ENCODE measurements at regions not wholly inside any gene's neighbourhood (a gene's known extent, or its start where the extent isn't known, plus 50 kb on each side); places are given as distances from the start of the nearest gene placed in this dataset.
A peak's percentile ranks its signal among the peaks of the same experiment; 100 is the strongest.

DNA sequence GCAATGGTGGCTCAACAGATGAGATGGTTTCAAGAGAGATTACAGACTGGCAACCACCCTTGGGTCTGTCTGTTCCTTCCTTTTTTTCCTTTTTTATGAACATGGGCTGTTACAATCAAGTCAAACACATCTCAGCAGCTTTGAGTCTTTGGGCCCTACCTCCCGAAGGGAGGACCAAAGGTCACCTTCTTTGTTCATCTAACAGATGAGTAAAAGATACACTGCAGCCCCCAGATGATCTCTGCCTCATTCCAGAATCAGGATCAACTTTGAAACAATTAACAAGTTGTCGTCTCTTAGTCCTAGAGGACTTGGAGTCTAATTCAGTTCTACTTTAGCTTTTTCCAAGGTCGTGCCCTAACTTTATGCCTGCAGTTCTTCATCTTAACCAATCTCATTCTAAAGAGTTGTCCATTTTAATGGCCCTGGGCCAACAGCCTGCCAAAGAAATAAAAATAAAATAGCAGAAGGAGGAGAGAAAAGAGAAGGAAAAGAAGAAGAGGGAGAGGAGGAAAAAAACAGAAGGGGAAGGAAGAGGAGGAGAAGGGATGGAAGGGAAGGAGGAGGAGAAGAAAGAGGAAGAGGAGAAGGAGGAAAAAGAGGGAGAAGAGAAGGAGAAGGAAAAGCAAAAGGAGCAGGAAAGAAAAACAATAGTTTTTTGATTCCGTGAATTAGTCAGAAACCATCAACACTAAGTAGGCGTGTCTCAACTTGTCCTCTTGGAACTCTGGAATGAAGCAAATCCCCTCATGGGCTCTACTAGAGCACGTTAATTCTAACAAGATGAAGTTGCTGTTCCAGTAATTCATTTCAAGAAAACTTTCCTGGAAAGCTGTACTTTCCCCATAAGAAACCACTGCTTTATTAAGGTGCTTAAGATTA is 281.2 kb downstream of the FOXO1 start:
- no peak for DNase-seq (ENCODE audit: low read depth, low spot score)

DNA sequence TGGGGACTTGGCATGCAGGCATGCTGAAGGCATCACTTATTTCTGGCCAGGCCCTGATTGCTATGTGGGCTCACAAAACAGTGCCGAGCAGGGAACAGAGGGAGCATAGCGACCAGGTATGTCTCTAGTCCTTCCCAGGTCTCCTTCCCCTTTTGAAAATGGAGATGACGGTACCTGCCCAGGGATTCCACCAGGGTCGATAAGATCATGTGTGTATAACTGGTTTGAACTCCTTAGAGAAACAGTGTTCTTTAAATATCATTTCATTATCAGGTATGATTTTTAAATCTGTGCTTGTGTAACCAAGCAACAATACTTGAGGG is 280.6 kb downstream of the FOXO1 start:
- no peak for DNase-seq (ENCODE audit: low read depth, low spot score)

DNA sequence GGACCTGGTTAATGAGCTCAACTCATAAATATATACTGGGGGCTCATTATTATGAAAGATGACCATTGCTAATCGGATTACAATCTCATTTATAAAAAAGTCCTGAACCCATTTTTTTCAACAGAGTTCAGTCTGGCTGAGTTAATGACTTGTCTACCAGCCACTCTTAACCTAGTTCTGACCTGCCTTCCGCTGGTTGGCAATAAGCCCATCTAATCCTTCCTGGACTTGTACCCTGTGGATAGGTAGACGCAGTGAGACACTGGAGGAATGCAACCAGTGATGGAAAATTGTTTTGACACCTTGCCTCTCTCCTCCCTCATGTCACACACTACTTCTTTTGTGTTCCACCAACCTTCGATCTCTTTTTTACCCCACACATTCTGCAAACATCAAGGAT is 279.9 kb downstream of the FOXO1 start:
- no peak for DNase-seq (ENCODE audit: low read depth, low spot score)

DNA sequence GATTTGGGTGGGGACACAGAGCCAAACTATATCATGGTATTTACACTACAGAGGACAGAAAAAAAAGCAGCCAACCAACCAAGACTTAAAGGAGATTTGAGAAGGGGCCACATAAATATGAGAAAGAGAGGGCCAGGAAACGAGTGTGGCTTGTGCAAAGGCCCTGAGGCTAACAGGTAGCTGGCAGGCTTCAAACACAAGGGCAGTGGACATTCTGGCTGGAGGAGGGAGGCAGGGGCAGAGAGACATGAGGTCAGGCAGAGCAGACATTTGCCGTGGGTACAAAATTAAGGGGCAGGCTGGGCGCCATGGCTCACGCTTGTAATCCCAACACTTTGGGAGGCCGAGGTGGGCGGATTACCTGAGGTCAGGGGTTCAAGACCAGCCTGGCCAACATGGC is 278.7 kb downstream of the FOXO1 start:
- DNase-seq (ENCODE audit: low read depth, low spot score) = no peak

DNA sequence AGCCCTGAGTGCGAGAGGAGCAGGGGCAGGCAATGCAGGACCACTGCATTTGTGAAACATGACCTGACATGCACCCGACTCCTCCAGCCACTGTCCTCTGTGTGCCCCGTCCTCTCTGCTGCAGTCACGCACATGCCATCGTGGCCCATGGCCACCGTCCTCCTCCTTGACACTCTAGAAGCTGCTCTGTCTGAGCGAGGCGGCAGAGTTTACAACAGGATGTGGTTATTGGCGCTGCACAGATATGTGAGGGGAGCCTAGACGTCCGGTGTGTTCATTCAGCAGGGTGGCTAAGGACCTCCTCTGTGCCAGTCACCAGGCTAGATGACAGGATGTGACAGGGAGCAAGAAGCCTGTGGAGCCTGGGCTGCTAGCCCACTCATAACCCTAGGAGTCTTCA is 277.8 kb downstream of the FOXO1 start:
- DNase-seq (ENCODE audit: low read depth, low spot score) = peak; percentile 62

DNA sequence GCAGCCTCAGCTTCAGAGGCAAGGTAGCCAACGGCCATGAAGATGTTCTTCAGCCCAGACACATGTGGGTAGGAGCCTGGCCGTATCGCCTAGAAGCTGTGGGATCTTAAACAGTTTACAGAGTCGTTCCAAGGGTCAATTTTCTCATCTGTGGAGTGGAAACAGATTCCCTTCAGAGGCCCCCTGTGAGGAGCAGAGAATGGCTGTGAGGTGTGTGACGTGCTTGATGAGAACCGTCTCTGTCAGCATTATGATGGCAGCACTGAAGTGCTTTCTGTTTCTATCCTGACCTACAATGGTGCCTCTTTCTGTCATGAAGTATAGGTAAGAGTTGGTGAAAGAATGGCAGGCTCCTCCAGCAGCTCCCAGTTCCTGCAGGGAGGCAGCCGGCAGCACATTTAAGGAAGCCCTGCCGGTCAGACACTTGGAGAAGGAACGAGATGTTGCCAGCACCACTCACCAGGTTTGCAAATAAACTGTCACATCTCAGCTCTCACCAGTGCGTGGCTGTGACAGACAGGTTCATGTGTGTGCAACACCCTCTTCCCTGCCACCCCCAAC is 277.3 kb downstream of the FOXO1 start:
- peak; percentile 31 for DNase-seq (ENCODE audit: low read depth, low spot score)

DNA sequence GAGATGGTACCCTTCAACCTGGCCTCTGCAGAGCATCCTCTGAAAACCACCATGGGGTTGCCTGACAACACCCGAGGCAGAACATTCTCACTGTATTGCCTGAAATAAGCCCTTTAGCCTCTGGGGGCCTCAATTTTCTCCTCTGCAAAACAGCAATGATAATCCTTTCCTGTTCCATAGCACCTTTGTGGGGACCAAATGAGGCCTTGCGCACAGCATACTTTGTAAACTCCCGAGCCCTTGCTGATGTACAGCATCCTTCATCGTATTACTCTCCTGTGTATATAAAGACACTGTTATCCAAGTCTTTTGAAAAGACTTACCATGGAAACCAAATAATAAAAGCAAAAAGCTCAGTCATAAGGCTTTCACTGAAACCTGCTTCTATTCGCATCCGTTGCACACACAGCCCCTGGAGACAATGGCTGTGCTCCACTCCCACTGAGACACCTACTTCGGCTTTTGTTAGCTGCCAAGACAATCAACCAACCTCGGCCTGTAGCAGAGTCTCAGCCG is 276.0 kb downstream of the FOXO1 start:
- no peak for DNase-seq (ENCODE audit: low read depth, low spot score)

DNA sequence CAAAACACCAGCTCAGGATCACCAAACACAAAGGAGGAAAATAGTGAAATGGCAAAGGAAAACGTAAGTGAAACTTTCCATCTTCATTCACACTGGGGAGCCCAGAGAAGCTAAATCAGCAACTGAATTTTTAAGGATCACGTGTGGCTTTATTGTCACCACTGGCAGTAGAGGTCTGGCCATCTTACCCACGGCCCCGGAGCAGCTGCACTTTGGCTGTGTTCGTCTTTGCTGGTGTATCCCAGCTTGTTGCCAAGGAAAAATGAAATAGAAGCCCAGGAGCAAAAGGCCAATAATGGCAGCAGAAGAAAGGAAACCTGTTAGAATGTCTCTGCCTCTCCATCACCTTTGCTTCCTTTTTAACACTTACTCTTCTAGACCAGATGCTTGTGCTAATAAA is 274.7 kb downstream of the FOXO1 start:
- no peak for DNase-seq (ENCODE audit: low read depth, low spot score)

DNA sequence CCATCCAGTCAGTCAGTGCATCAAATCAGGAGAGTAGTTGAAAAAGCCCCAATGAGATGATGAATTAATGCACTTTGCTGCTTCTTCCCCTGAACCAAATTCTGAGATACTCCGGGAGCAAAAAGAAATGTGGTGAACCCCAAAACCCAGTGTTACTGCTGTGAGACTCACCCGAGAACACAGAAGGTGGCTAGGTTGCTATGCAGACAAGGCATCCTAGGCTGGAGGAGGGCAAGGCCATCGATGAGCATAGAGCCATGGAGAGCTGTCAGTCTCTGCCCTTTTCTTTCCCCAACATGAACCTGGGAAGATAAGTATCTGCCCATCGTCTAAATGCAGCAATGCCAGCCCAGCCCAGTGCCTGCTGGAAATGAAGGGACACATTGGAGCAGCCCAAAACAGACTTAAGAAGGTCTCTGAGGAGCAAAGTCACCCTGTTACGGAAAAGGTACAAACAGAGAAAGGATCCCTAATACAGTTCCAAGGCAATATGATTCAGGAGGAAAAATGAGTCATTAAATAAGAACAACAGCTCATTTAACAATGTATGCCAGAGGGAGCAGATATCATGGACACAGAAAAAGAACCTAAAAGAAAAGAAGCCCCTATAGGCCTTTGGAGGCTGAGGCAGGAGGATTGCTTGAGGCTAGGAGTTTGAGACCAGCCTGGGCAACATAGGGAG is 272.0 kb downstream of the FOXO1 start:
- no peak for DNase-seq (ENCODE audit: low read depth, low spot score)

DNA sequence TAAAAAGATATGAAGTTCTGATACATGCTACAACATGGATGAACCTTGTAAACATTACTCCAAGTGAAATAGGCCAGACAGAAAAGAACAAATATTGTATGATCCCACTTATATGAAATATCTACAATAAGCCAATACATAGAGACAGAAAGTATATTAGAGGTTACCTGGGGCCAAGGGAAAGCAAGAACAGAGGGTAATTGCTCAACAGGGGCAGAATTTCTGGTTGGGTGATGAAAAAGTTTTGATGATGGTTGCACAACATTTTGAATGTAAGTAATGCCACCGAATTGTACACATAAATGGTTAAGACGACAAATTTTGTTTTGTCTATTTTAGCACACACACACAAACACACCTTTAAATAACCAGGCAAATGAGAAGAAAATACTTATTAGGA is 268.4 kb downstream of the FOXO1 start:
- no peak for DNase-seq (ENCODE audit: low read depth, low spot score)

DNA sequence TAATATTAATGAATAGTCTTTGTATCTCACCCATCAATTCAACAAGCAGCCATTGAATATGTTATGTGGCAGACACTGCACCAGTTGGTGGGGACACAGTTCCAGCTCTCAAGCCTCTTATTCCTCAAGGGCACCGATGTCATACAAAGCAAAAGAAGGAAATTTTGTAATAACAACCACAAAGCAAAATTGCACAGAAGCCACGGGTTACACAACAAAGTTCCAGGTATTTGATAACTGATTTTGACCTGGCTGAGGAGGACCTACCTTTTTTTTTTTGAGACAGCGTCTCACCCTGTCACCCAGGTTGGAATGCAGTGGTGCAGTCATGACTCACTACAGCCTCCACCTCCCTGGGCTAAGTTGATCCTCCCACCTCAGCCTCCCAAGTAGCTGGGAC is 266.7 kb downstream of the FOXO1 start:
- no peak for DNase-seq (ENCODE audit: low read depth, low spot score)

DNA sequence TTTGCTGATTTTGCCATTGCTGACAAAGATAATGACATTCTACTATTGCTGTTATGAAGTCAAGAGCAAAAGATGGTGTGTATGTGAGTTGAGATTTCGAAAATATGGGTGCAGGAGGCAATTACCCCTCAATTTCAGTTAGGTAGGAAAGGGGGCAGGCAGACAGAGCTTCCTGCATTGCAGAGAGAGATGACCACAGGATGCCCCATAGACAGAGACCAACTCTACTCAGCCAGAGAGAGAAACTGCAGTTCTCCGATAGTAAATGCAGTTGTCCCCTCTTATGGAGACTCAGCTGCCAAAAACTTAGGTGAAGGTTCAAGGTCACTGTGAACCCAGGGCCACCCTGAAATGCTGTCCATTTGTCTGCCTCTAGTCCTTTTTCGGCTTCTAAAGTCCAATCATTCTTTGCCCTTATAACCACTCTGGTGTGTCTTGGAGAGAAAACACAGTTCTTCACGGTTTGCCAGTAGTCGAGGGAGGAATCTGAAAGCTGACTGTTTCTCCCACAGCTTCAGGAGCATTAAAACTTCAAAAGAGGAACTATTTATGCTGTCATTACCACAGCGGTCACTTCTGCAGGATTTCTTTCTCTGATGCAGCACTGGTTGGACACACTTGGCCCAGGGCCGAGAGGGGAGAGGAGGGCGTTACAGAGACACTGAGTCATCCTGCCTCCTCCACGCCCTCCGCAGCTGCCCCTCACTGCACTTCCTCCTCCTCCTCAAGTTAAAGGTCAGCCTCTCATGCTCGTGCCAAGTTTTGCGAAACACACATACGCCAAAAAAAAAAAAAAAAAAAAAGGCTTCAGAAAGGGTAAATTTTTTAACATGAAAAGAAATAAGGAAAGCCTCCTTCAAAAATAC is 264.3 kb downstream of the FOXO1 start:
- no peak for DNase-seq (ENCODE audit: low read depth, low spot score)

DNA sequence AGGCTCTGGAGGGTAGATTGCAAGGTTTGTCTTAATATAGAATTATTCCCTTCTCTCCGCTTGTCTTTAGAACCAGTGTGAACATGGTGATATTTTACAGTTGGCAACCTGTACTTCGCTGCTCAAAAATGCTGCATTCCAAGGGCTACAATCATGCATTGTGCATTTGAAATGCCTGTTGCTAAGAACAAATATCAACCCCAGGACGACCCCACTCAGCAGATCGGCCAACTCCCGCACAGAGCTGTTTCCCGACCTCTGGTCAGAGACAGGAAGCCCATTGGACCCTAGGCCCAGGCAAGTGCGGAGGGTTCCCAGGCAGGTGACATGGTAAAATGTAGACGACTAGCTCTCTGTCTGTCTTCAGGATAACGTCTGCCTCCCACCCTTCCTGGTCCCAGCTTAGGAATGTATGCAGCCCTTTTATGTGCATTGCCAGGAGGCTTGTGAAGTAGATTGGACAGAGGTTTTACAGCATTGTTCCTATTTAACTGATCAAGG is 263.5 kb downstream of the FOXO1 start:
- DNase-seq (ENCODE audit: low read depth, low spot score) = no peak

DNA sequence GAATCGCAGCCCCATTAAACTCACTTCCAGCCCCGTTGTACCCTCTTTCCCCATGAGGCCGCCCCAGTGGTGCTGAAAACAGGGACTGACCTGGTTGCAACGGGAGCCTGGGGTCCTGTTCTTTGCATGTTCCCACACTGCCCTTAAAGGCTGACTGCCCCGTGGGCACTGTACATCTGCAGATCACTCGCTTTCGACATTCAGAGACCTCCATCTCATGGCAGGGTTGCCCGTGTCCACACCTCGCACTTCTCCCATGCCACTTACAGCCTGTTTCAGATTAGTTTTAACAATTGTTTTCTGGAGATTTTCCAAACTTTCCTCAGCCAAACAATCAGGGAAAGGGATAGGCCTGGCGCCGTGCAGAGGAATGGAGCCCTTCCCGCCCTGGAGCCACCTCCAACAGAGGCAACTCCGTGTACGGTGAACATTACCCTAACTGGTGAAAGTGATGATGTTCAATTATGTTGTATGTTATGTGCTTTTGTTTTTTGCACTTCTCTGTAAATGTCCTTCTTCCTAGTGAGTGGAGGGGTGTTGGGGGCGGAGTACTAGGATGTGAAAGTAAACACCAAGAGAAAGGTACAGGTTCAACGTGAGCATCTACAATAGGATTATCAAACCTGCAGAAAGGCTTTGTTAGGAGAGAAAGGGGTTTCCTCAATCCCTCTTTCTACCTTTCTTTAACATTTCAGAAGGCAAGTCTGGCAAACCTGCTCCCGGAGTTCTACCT is 262.8 kb downstream of the FOXO1 start:
- no peak for DNase-seq (ENCODE audit: low read depth, low spot score)

DNA sequence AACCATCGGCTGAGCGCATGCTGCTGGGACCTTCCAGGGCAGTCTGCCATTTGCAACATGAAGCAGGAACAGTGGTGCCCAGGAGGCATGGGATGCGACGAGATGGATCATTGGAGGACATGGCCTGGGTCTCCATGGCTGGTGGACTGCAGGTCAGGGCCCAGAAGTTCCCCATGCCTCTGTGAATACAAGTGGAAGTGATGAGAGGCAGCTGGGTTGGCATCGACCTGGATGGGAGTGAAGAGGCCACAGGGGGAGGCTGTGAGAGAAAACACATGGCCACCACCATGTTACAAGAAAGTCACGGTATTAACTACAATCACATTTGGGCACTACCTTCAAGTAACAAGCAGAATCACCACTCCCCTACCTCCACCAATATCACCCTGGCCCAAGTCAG is 262.0 kb downstream of the FOXO1 start:
- DNase-seq (ENCODE audit: low read depth, low spot score) = no peak

DNA sequence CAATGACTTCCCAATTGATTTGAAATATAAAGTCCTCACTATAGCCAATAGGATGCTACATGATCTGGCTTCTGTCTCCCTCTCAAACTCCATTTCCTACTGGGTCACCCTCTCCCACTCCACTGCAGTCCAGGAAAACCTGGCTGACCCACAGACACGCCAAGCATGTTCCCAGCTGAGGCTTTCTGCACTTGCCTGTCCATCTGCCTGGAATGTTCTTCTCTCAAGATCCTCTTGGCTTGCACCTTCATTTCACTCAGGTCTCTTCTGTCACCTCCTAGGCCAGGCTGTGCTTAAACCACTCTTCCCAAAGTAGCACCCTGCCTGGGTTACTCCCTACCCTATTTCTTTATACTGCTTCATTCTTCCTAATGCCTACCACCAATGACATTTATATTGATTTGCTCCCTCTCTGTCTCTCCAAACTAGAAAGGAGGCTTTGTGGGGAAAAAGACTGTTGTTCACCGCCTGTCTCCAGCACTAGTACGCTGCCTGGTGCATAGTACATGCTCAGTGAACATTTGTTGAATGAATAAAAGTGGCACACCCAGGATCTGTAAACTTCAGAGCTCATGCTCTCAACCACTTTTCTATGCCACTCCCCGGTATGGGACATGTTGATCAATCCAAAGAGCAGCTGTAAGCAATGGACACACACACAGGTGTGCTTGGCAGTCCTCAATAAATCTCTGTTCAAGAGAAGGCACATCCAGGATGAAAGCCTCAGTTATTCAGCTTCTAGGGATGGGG is 261.3 kb downstream of the FOXO1 start:
- no peak for DNase-seq (ENCODE audit: low read depth, low spot score)

DNA sequence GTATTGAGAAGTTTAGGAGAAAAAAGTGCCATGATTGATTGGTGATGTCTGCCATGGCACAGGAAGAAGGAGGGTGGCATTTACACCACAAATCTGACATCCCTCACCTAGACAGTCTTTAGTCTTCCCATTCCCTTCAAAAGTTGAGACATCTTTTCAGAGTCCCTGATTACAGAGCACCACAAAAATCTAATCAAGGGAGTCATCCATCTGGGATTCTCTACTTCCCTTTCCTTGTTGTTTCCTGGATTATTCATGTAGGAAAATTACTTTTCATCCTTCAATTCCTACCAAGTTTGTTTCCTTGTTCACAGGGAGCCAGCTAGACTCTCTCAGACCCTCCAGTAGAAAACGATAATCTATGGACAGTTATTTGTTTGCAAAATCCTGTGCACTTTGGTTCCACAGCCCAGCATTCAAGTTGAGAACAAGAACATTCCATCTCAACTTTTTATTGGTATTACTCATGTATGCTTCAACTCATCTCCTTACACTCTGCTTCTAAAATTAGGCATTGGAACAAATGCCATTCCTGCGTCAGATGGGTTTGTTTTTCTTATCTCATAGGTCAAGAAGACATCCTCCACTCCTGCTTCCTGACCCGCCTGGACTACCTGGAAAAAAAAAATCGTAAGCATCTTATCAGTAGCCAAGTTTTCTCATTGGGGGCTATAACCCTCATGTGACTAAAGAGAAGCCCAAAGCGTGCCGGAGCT is 259.9 kb downstream of the FOXO1 start:
- no peak for DNase-seq (ENCODE audit: low read depth, low spot score)

DNA sequence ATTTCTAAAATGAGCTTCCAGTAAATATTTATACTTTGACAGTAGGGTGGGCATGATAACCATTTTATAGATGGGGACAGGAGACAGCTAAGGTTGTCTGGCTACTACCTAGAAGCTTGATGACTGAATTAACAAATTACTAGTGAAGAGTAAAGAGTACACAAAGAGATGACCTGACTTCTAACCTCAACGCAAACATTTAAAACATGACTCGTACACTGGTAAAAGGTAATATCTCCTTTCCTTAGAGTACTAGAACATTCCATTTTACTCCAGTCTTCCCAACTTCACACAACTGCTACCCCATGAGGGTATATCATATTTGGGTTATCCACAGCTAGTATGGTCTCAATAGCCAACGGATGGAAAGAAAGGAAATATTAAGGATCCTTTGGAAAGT is 258.9 kb downstream of the FOXO1 start:
- no peak for DNase-seq (ENCODE audit: low read depth, low spot score)

DNA sequence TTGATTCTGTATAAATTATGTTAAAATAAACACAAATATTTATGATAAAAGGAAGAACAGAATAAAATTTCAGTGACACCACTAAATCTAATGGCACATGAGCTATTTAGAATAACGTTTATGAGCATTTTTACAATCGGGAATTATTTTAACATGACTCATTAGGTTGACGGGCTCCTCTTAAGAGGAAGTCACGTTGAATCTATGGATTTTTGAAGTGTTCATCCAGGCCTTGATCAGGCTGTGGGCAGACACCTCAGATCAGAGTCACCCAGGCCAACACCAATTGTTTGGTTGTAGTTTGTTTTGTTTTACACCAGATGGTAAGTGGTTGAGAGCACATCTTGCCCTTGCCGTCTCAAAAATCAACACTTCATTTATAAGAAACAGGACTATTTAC is 257.8 kb downstream of the FOXO1 start:
- no peak for DNase-seq (ENCODE audit: low read depth, low spot score)

DNA sequence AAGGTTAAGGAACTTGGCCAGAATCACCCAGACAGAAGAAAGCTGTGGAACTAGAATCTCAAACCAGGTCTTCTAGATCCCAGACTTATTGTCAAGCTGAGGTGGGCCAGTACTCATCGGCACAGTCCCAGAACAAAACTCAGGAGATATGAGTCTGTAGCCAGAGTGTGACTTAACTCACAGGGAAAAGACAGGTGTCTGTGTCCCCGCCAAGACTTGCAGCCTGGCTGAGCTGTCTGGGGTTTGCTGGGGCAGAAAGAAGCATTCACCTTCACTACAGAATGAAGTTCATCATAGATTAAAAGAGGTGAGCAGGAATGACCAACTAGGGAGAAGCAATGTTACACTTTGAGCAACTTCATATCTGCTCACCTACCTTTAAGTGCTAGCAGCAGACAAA is 257.2 kb downstream of the FOXO1 start:
- no peak for DNase-seq (ENCODE audit: low read depth, low spot score)
